ENCODE measurements at regions not wholly inside any gene's neighbourhood (a gene's known extent, or its start where the extent isn't known, plus 50 kb on each side); places are given as distances from the start of the nearest gene placed in this dataset.

- TF ChIP-seq, protein P1, sequence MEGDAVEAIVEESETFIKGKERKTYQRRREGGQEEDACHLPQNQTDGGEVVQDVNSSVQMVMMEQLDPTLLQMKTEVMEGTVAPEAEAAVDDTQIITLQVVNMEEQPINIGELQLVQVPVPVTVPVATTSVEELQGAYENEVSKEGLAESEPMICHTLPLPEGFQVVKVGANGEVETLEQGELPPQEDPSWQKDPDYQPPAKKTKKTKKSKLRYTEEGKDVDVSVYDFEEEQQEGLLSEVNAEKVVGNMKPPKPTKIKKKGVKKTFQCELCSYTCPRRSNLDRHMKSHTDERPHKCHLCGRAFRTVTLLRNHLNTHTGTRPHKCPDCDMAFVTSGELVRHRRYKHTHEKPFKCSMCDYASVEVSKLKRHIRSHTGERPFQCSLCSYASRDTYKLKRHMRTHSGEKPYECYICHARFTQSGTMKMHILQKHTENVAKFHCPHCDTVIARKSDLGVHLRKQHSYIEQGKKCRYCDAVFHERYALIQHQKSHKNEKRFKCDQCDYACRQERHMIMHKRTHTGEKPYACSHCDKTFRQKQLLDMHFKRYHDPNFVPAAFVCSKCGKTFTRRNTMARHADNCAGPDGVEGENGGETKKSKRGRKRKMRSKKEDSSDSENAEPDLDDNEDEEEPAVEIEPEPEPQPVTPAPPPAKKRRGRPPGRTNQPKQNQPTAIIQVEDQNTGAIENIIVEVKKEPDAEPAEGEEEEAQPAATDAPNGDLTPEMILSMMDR (IDR thresholded peaks at IDR 0.05), result no peak
- TF ChIP-seq POLR2A (IDR thresholded peaks at IDR 0.05), result no peak
These were observed 683.3 kb upstream of the CXADR start for GRCh38 chr21:16829532-16829931.

GRCh38 chr21:16832791-16833190, 680.1 kb upstream of the CXADR start:
- Histone ChIP-seq H3K9me3 (no peaks in the 10 kb centered on the region), H3K36me3 (no peaks in the 10 kb centered on the region), H3K4me3 (no peak overlapping the region), H3K4me1 (peaks cover 0 to 11% (median 0%) of the 10 kb centered on the region in 12 donors), H3K27ac (no peak overlapping the region), H3K27me3 (no peaks in the 10 kb centered on the region)
- TF ChIP-seq POLR2A (IDR thresholded peaks at IDR 0.05), result no peak
- TF ChIP-seq, protein P1 (IDR thresholded peaks at IDR 0.05), result no peak
- ATAC-seq (no peak), DNase-seq (no peak)
- intact Hi-C loops (cut with DNase I), result no loop called here

More at GRCh38 chr21:16829532-16829931, 683.3 kb upstream of the CXADR start:
- no peaks in the 10 kb centered on the region for H3K9me3 ChIP-seq
- H3K4me1 ChIP-seq, result no peaks in the 10 kb centered on the region
- 67 to 74% (median 70%) methylated on average over 3 of the region's 3 CpGs for WGBS, 4 donors
- ATAC-seq (no peak), DNase-seq (no peak)
- H3K27me3 ChIP-seq, result no peaks in the 10 kb centered on the region
- no peak overlapping the region for H3K4me3 ChIP-seq
- intact Hi-C loops (cut with DNase I), result no loop called here
- no peaks in the 10 kb centered on the region for H3K36me3 ChIP-seq
- no peak overlapping the region for H3K27ac ChIP-seq

DNA sequence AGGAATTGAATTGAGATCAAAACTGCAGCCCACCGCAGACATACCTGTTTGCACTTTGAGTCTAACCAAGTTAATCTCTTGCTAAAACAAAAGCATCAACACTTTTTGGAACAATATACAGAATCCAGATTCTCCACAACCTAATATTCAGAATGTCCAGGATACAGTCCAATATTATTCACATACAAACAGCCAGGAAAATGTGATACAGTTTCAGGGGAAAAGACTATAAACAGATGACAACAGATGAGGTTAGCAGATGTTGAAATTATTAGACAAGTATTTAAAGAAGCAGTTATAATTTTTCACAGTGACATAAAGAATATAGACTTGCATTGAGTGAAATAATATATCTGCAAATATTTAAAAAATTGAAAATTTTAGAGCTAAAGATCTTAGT, 678.1 kb upstream of the CXADR start:
- Histone ChIP-seq H3K4me1 (peaks cover 0 to 19% (median 0%) of the 10 kb centered on the region in 12 donors), H3K36me3 (no peaks in the 10 kb centered on the region), H3K27ac (no peak overlapping the region), H3K4me3 (no peak overlapping the region), H3K9me3 (no peaks in the 10 kb centered on the region), H3K27me3 (no peaks in the 10 kb centered on the region)
- TF ChIP-seq, protein P1 (IDR thresholded peaks at IDR 0.05), result no peak
- no peak for TF ChIP-seq POLR2A (IDR thresholded peaks at IDR 0.05)
- WGBS, 4 donors, result 59 to 86% (median 70%) methylated on average over 1 of the region's 1 CpG
- ATAC-seq, result no peak
- intact Hi-C loops (cut with DNase I), result no loop called here
- DNase-seq, result no peak

GRCh38 chr21:16837321-16837720, 675.5 kb upstream of the CXADR start:
- no peak overlapping the region for H3K27ac ChIP-seq
- no peaks in the 10 kb centered on the region for H3K27me3 ChIP-seq
- H3K9me3 ChIP-seq, result no peaks in the 10 kb centered on the region

More at GRCh38 chr21:16837321-16837720, 675.5 kb upstream of the CXADR start:
- TF ChIP-seq, protein P1 (IDR thresholded peaks at IDR 0.05), result no peak
- TF ChIP-seq POLR2A (IDR thresholded peaks at IDR 0.05), result no peak
- DNase-seq (no peak), ATAC-seq (no peak)
- H3K4me1 ChIP-seq, result peaks cover 0 to 19% (median 0%) of the 10 kb centered on the region in 12 donors
- no peaks in the 10 kb centered on the region for H3K36me3 ChIP-seq
- intact Hi-C loops (cut with DNase I), result no loop called here
- no peak overlapping the region for H3K4me3 ChIP-seq

All from heart left ventricle (tissue), 16 donors.